ENCODE measurements at regions not wholly inside any gene's neighbourhood (a gene's known extent, or its start where the extent isn't known, plus 50 kb on each side); places are given as distances from the start of the nearest gene placed in this dataset.

DNA sequence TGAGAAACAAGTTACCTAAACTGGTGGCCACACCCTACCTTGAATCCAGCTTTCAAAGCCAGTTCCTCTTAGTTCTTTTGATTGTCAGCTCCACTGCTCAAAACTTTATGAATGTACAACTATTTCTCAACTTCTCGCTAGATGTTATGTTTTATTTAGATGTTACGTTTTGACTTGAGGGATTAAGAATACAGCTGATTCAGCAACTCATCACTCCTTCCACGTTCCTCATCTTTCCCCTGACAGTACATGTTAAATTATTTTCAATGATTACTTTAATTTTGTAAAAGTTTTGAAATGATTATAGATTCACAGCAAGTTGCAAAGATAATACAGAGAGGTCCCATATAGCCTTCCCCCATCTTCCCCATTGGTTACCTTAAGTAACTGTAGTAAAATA, 553.4 kb downstream of the GALR1 start:
- peaks cover 0 to 2% of the 10 kb centered on the region in 2 experiments for H3K27me3 ChIP-seq (replicated peaks in 1 of 2; ENCODE audit: control insufficient read depth in 2 of 2, extremely low read depth in 1 of 2, insufficient read depth in 2 of 2, low read length in 1 of 2)
- H3K36me3 Mint-ChIP-seq = no peaks in the 10 kb centered on the region
- peaks cover 6 to 14% (median 9%) of the 10 kb centered on the region in 3 donors for H3K9me3 Mint-ChIP-seq
- ATAC-seq (replicated peaks in 1 of 4) (no peak), DNase-seq (no peak)
- CTCF ChIA-PET = no interaction called here
- peaks cover 4% of the 10 kb centered on the region in 2 donors for H3K27me3 Mint-ChIP-seq
- no CpG with 5 or more reads among the region's 3 CpGs for WGBS (ENCODE audit: insufficient coverage)
- no peak overlapping the region for H3K4me3 Mint-ChIP-seq
- H3K27ac Mint-ChIP-seq = no peak overlapping the region
- POLR2A ChIA-PET = no interaction called here
- H3K36me3 ChIP-seq (ENCODE audit: control insufficient read depth in 2 of 2, extremely low read depth in 1 of 2, insufficient read depth in 1 of 2, low read length in 1 of 2) = no peaks in the 10 kb centered on the region
- no peaks in the 10 kb centered on the region for H3K4me1 Mint-ChIP-seq
- H3K4me3 ChIP-seq (ENCODE audit: control insufficient read depth in 1 of 2, extremely low read depth in 1 of 2, low read length in 1 of 2) = no peak overlapping the region
- no peaks in the 10 kb centered on the region for H3K9me3 ChIP-seq
- no peaks in the 10 kb centered on the region for H3K4me1 ChIP-seq (ENCODE audit: control insufficient read depth in 1 of 2, extremely low read depth in 1 of 2, insufficient read depth in 2 of 2, low read length in 2 of 2)
- H3K27ac ChIP-seq (ENCODE audit: low read length) = no peak overlapping the region

DNA sequence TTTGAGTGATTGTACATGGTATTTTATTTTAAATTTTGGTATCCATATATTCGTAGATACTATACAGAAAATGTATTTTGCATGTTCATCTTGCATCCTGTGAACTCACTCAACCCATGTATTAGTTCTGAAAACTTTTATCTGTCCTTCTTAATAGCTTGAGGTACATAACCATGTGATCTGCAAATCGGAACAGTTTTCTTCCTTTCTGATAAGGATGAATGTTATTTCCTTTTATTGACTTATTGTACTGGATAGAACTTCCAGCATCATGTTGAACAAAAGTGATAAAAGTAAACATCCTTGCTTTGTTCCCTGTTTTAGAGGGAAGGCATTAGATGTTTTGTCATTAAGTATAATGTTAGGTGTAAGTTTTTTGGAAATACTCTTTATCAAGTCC, 554.7 kb downstream of the GALR1 start:
- CTCF ChIA-PET = no interaction called here
- no peak overlapping the region for H3K27ac Mint-ChIP-seq
- H3K4me3 ChIP-seq (ENCODE audit: control insufficient read depth in 1 of 2, extremely low read depth in 1 of 2, low read length in 1 of 2) = no peak overlapping the region
- H3K4me3 Mint-ChIP-seq = no peak overlapping the region
- H3K27ac ChIP-seq (ENCODE audit: low read length) = no peak overlapping the region
- no peak for ATAC-seq (replicated peaks in 1 of 4)
- H3K36me3 ChIP-seq (ENCODE audit: control insufficient read depth in 2 of 2, extremely low read depth in 1 of 2, insufficient read depth in 1 of 2, low read length in 1 of 2) = no peaks in the 10 kb centered on the region
- H3K9me3 Mint-ChIP-seq = peaks cover 3 to 10% (median 9%) of the 10 kb centered on the region in 3 donors
- no CpG with 5 or more reads among the region's 2 CpGs for WGBS (ENCODE audit: insufficient coverage)
- no peaks in the 10 kb centered on the region for H3K4me1 Mint-ChIP-seq
- no peak for DNase-seq
- no peaks in the 10 kb centered on the region for H3K9me3 ChIP-seq
- H3K27me3 Mint-ChIP-seq = peaks cover 6 to 7% of the 10 kb centered on the region in 2 donors
- no peaks in the 10 kb centered on the region for H3K36me3 Mint-ChIP-seq
- POLR2A ChIA-PET = no interaction called here
- H3K4me1 ChIP-seq (ENCODE audit: control insufficient read depth in 1 of 2, extremely low read depth in 1 of 2, insufficient read depth in 2 of 2, low read length in 2 of 2) = no peaks in the 10 kb centered on the region
- no peaks in the 10 kb centered on the region for H3K27me3 ChIP-seq (replicated peaks in 1 of 2; ENCODE audit: control insufficient read depth in 2 of 2, extremely low read depth in 1 of 2, insufficient read depth in 2 of 2, low read length in 1 of 2)

DNA sequence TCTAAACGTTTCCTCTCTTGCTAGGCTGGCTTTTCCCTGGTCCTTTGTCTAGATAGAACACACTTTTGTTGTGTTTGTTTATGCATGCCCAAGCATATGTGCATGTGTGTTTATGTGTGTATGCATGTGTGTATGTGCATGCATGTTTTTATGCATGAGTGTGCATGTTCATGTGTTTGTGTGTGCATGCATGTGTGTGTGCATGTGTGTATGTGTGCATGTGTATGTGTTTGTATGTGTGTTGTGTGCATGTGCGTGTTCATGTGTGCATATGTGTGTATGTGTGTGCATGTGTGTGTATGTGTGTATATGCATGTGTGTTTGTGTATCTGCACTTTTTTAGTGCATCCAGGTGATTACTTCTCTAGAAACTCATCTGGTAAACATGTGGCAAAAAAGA, 558.0 kb downstream of the GALR1 start:
- Histone ChIP-seq H3K9me3 (no peaks in the 10 kb centered on the region), H3K27me3 (replicated peaks in 1 of 2; ENCODE audit: control insufficient read depth in 2 of 2, extremely low read depth in 1 of 2, insufficient read depth in 2 of 2, low read length in 1 of 2) (peaks cover 0 to 5% of the 10 kb centered on the region in 2 experiments), H3K36me3 (ENCODE audit: control insufficient read depth in 2 of 2, extremely low read depth in 1 of 2, insufficient read depth in 1 of 2, low read length in 1 of 2) (no peaks in the 10 kb centered on the region), H3K4me1 (ENCODE audit: control insufficient read depth in 1 of 2, extremely low read depth in 1 of 2, insufficient read depth in 2 of 2, low read length in 2 of 2) (no peaks in the 10 kb centered on the region), H3K27ac (ENCODE audit: low read length) (no peak overlapping the region), H3K4me3 (ENCODE audit: control insufficient read depth in 1 of 2, extremely low read depth in 1 of 2, low read length in 1 of 2) (no peak overlapping the region)
- Mint-ChIP-seq H3K4me1 (no peaks in the 10 kb centered on the region), H3K27me3 (peaks cover 17 to 18% of the 10 kb centered on the region in 2 donors), H3K4me3 (no peak overlapping the region), H3K36me3 (no peaks in the 10 kb centered on the region), H3K27ac (no peak overlapping the region), H3K9me3 (peaks cover 3 to 18% (median 7%) of the 10 kb centered on the region in 3 donors)
- no peak for DNase-seq
- ATAC-seq (replicated peaks in 1 of 4) = no peak
- 81% methylated on average over 2 of the region's 2 CpGs for WGBS (ENCODE audit: insufficient coverage)
- ChIA-PET CTCF (no interaction called here), POLR2A (no interaction called here)

DNA sequence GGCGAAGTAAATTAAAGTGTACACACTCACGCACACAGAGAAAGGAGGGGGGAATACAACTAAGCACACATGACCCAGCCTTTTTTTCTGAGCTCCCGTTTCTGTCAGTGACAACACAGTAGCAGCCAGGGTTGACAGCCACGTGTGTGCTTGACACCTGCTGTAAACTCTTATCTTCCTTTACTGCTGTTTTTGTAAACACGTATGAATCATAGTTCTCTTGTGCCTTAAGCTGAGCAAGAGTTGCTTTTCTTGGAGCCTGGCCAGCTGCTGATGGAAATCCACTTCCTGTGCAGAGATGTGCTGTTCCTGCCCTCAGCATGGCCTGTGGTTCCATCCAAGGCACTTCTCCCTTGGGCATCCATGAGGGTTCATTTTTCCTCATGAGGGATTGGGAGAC, 561.9 kb downstream of the GALR1 start:
- no peak for DNase-seq
- no peak overlapping the region for H3K27ac Mint-ChIP-seq
- WGBS (ENCODE audit: insufficient coverage) = 83% methylated on average over 3 of the region's 5 CpGs

DNA sequence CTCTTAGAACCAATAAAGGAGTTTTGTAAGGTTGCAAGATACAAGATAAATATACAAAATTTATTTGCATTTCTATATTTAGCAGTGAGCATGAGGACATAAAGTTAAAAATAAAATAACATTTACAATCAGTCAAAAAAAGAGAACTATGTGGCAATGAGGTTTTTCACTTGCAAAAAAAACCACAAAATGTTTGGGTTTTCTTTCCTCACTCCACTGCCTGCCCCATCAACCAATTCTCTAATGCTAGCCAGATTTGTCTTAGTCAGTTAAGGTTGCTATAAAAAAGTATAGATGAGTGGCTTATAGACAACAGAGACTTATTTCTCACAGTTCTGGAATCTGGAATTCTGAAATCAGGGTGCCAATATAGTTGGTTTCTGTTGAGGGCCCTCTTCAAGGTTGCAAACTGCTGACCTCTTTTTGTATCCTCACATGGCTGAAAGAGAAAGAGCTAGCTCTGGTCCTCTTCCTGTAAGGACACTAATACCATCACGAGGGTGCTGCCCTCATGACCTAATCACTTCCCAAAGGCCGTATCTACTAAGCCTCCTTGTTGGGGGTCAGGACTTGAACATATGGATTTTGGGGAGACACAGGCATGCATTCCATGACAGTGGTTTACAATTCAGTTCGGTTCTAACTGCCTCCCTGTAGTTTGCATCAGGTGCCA, 566.2 kb downstream of the GALR1 start:
- Mint-ChIP-seq H3K4me3 (no peak overlapping the region), H3K9me3 (peaks cover 0 to 9% (median 4%) of the 10 kb centered on the region in 3 donors), H3K4me1 (no peaks in the 10 kb centered on the region), H3K27me3 (peaks cover 9 to 17% of the 10 kb centered on the region in 2 donors), H3K27ac (no peak overlapping the region), H3K36me3 (peaks cover 3% of the 10 kb centered on the region)
- H3K4me3 ChIP-seq (ENCODE audit: control insufficient read depth in 1 of 2, extremely low read depth in 1 of 2, low read length in 1 of 2) = no peak overlapping the region
- peaks cover 0 to 4% of the 10 kb centered on the region in 2 experiments for H3K27me3 ChIP-seq (replicated peaks in 1 of 2; ENCODE audit: control insufficient read depth in 2 of 2, extremely low read depth in 1 of 2, insufficient read depth in 2 of 2, low read length in 1 of 2)
- H3K4me1 ChIP-seq (ENCODE audit: control insufficient read depth in 1 of 2, extremely low read depth in 1 of 2, insufficient read depth in 2 of 2, low read length in 2 of 2) = no peaks in the 10 kb centered on the region
- no peak overlapping the region for H3K27ac ChIP-seq (ENCODE audit: low read length)
- no peaks in the 10 kb centered on the region for H3K9me3 ChIP-seq
- DNase-seq (no peak), ATAC-seq (replicated peaks in 1 of 4) (no peak)
- CTCF ChIA-PET = interaction anchor here in 1 of 2 donors (0.6 kb wide), 1 partner anchor 224 kb away, joined by 3 read pairs; no protein-coding TSS in a partner anchor
- no peaks in the 10 kb centered on the region for H3K36me3 ChIP-seq (ENCODE audit: control insufficient read depth in 2 of 2, extremely low read depth in 1 of 2, insufficient read depth in 1 of 2, low read length in 1 of 2)
- 80% methylated on average over 1 of the region's 3 CpGs for WGBS (ENCODE audit: insufficient coverage)
- POLR2A ChIA-PET = no interaction called here

More for the DNA sequence above, 561.9 kb downstream of the GALR1 start:
- CTCF ChIA-PET = no interaction called here
- H3K36me3 Mint-ChIP-seq = no peaks in the 10 kb centered on the region
- POLR2A ChIA-PET = no interaction called here
- no peak overlapping the region for H3K27ac ChIP-seq (ENCODE audit: low read length)
- ATAC-seq (replicated peaks in 1 of 4) = no peak
- H3K4me3 Mint-ChIP-seq = no peak overlapping the region
- peaks cover 15 to 17% of the 10 kb centered on the region in 2 donors for H3K27me3 Mint-ChIP-seq
- H3K36me3 ChIP-seq (ENCODE audit: control insufficient read depth in 2 of 2, extremely low read depth in 1 of 2, insufficient read depth in 1 of 2, low read length in 1 of 2) = no peaks in the 10 kb centered on the region
- peaks cover 0 to 5% of the 10 kb centered on the region in 2 experiments for H3K27me3 ChIP-seq (replicated peaks in 1 of 2; ENCODE audit: control insufficient read depth in 2 of 2, extremely low read depth in 1 of 2, insufficient read depth in 2 of 2, low read length in 1 of 2)
- H3K4me1 ChIP-seq (ENCODE audit: control insufficient read depth in 1 of 2, extremely low read depth in 1 of 2, insufficient read depth in 2 of 2, low read length in 2 of 2) = no peaks in the 10 kb centered on the region
- H3K9me3 Mint-ChIP-seq = peaks cover under 1 to 10% (median 6%) of the 10 kb centered on the region in 3 donors
- no peak overlapping the region for H3K4me3 ChIP-seq (ENCODE audit: control insufficient read depth in 1 of 2, extremely low read depth in 1 of 2, low read length in 1 of 2)
- no peaks in the 10 kb centered on the region for H3K9me3 ChIP-seq
- no peaks in the 10 kb centered on the region for H3K4me1 Mint-ChIP-seq

DNA sequence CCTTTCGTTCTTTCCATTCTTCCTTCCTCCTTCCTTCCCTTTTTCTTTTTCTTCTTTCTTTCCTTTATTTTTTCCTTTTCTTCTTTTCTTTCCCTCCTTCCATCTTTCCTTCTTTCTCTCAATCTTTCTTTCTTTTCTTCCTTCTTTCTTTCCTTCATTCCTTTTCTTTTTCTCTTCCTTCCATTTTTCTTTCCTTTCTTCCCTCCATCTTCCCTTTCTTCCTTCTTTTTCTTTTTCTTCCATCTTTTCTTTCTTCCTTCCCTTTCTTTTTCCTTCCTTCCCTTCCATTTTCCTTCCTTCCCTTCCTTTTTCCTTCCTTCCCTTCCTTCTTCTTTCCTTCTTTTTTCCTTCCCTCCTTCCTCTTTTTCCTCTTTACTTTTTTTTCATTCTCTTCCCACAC, 568.7 kb downstream of the GALR1 start:
- Histone ChIP-seq H3K4me3 (ENCODE audit: control insufficient read depth in 1 of 2, extremely low read depth in 1 of 2, low read length in 1 of 2) (no peak overlapping the region), H3K36me3 (ENCODE audit: control insufficient read depth in 2 of 2, extremely low read depth in 1 of 2, insufficient read depth in 1 of 2, low read length in 1 of 2) (no peaks in the 10 kb centered on the region), H3K9me3 (no peaks in the 10 kb centered on the region), H3K27ac (ENCODE audit: low read length) (no peak overlapping the region), H3K4me1 (ENCODE audit: control insufficient read depth in 1 of 2, extremely low read depth in 1 of 2, insufficient read depth in 2 of 2, low read length in 2 of 2) (no peaks in the 10 kb centered on the region), H3K27me3 (replicated peaks in 1 of 2; ENCODE audit: control insufficient read depth in 2 of 2, extremely low read depth in 1 of 2, insufficient read depth in 2 of 2, low read length in 1 of 2) (peaks cover 0 to 15% of the 10 kb centered on the region in 2 experiments)
- Mint-ChIP-seq H3K4me3 (no peak overlapping the region), H3K27me3 (peaks cover 0 to 10% of the 10 kb centered on the region in 2 donors), H3K4me1 (no peaks in the 10 kb centered on the region), H3K27ac (no peak overlapping the region), H3K36me3 (peaks cover 3% of the 10 kb centered on the region), H3K9me3 (peaks cover 0 to 4% (median 0%) of the 10 kb centered on the region in 3 donors)
- 100% methylated on average over 1 of the region's 1 CpG for WGBS (ENCODE audit: insufficient coverage)
- DNase-seq = no peak
- ChIA-PET POLR2A (no interaction called here), CTCF (no interaction called here)
- no peak for ATAC-seq (replicated peaks in 1 of 4)
